Activated B cell treated with CpG ODN at 0.5 μM for 24 hours (primary cell): ENCODE measurements at regions not wholly inside any gene's neighbourhood (a gene's known extent, or its start where the extent isn't known, plus 50 kb on each side); places are given as distances from the start of the nearest gene placed in this dataset.

Experiments
- ATAC-seq: fragments of 200-7000 bp; cut with Tn5 transposase; one replicate; pipeline ENCODE4 v1.10.0; 2021; ENCODE audit warnings: low read depth, mild to moderate bottlenecking, moderate library complexity
- CTCF ChIA-PET: fragments of 350-600 bp; sonication (Branson Sonifier 250); formaldehyde crosslinking; loops from one replicate; lab custom pipeline; 2021; ENCODE audit warnings: antibody characterized with exemption; lab: Charles Lee
- POLR2A ChIA-PET: fragments of 350-600 bp; sonication (Branson Sonifier 250); formaldehyde crosslinking; loops from one replicate; lab custom pipeline; 2021; ENCODE audit warnings: antibody characterized with exemption; lab: Charles Lee
- DNase-seq: peaks from one replicate; pipeline ENCODE4 v3.0.0; 2022
- H3K27ac Mint-ChIP-seq: one replicate; pipeline ENCODE4 v1.8.0; 2020; ENCODE audit warnings: mixed read lengths
- H3K27me3 Mint-ChIP-seq: one replicate; pipeline ENCODE4 v1.8.0; 2021; ENCODE audit warnings: mixed read lengths
- H3K36me3 Mint-ChIP-seq: one replicate; pipeline ENCODE4 v1.8.0; 2021; ENCODE audit warnings: low read depth, mixed read lengths
- H3K4me1 Mint-ChIP-seq: one replicate; pipeline ENCODE4 v1.8.0; 2021; ENCODE audit warnings: mixed read lengths
- H3K4me3 Mint-ChIP-seq: one replicate; pipeline ENCODE4 v1.8.0; 2020; ENCODE audit warnings: mild to moderate bottlenecking, mixed read lengths
- H3K9me3 Mint-ChIP-seq: one replicate; pipeline ENCODE4 v1.8.0; 2020; ENCODE audit warnings: mixed read lengths
- CTCF ChIP-seq: fragments of 200-600 bp; IDR thresholded peaks from one replicate; pipeline ENCODE4 v1.8.0; 2022; ENCODE audit warnings: antibody characterized with exemption, mild to moderate bottlenecking
- intact Hi-C: fragments of 100-400 bp; cut with micrococcal nuclease; formaldehyde crosslinking; loops from one replicate; pipeline ENCODE4 v1.15.1; 2024

GRCh38 chr22:27534720-27535125, 266.8 kb downstream of the MN1 start:
- Mint-ChIP-seq H3K27me3 (peaks cover 1% of the 10 kb centered on the region), H3K9me3 (no peaks in the 10 kb centered on the region), H3K4me3 (no peak overlapping the region), H3K4me1 (no peaks in the 10 kb centered on the region), H3K36me3 (no peaks in the 10 kb centered on the region), H3K27ac (no peak overlapping the region)
- ATAC-seq (no peak), DNase-seq (no peak)
- intact Hi-C loops, result no loop called here
- ChIA-PET CTCF (no interaction called here), POLR2A (no interaction called here)
- TF ChIP-seq CTCF, result no peak

DNA sequence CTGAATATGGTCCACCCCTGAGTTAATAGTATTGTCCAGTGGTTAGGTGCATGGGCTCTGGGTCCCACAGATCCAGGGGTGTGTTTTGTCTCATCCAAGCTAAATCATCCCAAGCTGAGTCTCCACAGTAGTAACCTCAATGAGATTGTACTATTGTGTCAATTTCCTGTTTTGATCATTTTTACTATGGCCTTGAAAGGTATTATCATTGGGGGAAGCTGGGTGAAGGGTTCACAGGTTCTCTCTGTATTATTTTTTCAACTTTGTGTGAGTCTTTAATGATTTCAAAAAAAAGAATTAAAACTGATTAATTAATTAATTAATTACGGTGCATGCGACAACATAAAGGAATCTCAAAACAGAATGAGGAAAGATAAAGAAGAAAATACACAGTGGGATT, 266.1 kb downstream of the MN1 start:
- no peak for TF ChIP-seq CTCF

GRCh38 chr22:27537501-27537900, 264.1 kb downstream of the MN1 start:
- ChIA-PET CTCF (no interaction called here), POLR2A (no interaction called here)
- Mint-ChIP-seq H3K27me3 (no peaks in the 10 kb centered on the region), H3K27ac (no peak overlapping the region), H3K4me3 (no peak overlapping the region), H3K4me1 (no peaks in the 10 kb centered on the region), H3K36me3 (no peaks in the 10 kb centered on the region), H3K9me3 (no peaks in the 10 kb centered on the region)
- intact Hi-C loops, result no loop called here
- ATAC-seq (no peak), DNase-seq (no peak)
- TF ChIP-seq CTCF, result no peak

More for the DNA sequence above, 266.1 kb downstream of the MN1 start:
- H3K27ac Mint-ChIP-seq, result no peak overlapping the region
- ChIA-PET CTCF (no interaction called here), POLR2A (no interaction called here)
- ATAC-seq (no peak), DNase-seq (no peak)
- intact Hi-C loops, result no loop called here
- no peaks in the 10 kb centered on the region for H3K36me3 Mint-ChIP-seq
- H3K4me1 Mint-ChIP-seq, result no peaks in the 10 kb centered on the region
- H3K4me3 Mint-ChIP-seq, result no peak overlapping the region
- H3K27me3 Mint-ChIP-seq, result no peaks in the 10 kb centered on the region
- H3K9me3 Mint-ChIP-seq, result no peaks in the 10 kb centered on the region

DNA sequence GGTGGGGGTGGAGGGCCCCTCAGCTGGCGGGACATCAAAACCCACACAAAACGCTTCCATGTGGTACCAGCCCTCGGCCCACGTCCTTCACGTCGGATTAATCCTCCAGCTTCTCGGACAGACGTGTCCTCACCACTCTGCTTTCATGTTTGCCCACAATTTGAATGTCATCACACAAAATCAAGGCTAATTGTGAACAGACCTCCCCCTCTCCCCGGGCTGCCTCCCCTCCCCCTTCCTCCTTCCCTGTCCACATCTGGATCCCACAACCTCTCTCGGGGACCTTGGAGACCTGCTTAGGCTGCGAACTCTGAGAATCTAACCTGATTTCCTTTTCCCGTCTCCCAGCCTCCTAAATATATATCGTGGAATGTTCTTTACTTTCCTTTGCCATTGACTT, 262.9 kb downstream of the MN1 start:
- ATAC-seq (no peak), DNase-seq (no peak)
- POLR2A ChIA-PET, result no interaction called here

GRCh38 chr22:27540247-27540646, 261.3 kb downstream of the MN1 start:
- no peak overlapping the region for H3K4me3 Mint-ChIP-seq
- ATAC-seq (no peak), DNase-seq (no peak)
- CTCF ChIA-PET, result no interaction called here
- no peaks in the 10 kb centered on the region for H3K36me3 Mint-ChIP-seq
- peaks cover 1% of the 10 kb centered on the region for H3K27me3 Mint-ChIP-seq
- POLR2A ChIA-PET, result no interaction called here
- TF ChIP-seq CTCF, result no peak
- H3K4me1 Mint-ChIP-seq, result no peaks in the 10 kb centered on the region
- no peak overlapping the region for H3K27ac Mint-ChIP-seq
- intact Hi-C loops, result no loop called here
- H3K9me3 Mint-ChIP-seq, result no peaks in the 10 kb centered on the region

More for the DNA sequence above, 262.9 kb downstream of the MN1 start:
- CTCF ChIA-PET, result no interaction called here
- no peaks in the 10 kb centered on the region for H3K4me1 Mint-ChIP-seq
- H3K36me3 Mint-ChIP-seq, result no peaks in the 10 kb centered on the region
- no peaks in the 10 kb centered on the region for H3K9me3 Mint-ChIP-seq
- H3K27ac Mint-ChIP-seq, result no peak overlapping the region
- TF ChIP-seq CTCF, result no peak
- intact Hi-C loops, result no loop called here
- H3K27me3 Mint-ChIP-seq, result no peaks in the 10 kb centered on the region
- H3K4me3 Mint-ChIP-seq, result no peak overlapping the region
